SK-N-SH treated with all-trans-retinoic acid at 6 μM for 48 hours (cell line): ENCODE measurements at regions not wholly inside any gene's neighbourhood (a gene's known extent, or its start where the extent isn't known, plus 50 kb on each side); places are given as distances from the start of the nearest gene placed in this dataset.

Experiments
- BACH2 ChIP-seq: fragments of 250-450 bp; sonication (Bioruptor Pico); IDR thresholded peaks from 2 replicates; pipeline ENCODE4 v1.9.0; 2021; ENCODE audit warnings: mild to moderate bottlenecking, borderline replicate concordance
- CREB5 ChIP-seq: fragments of 250-450 bp; sonication (Bioruptor Pico); IDR thresholded peaks from 2 replicates; pipeline ENCODE4 v1.5.1; 2020; ENCODE audit warnings: low read depth, mild to moderate bottlenecking, moderate library complexity
- GLIS3 ChIP-seq: fragments of 250-450 bp; sonication (Bioruptor Pico); IDR thresholded peaks from 2 replicates; pipeline ENCODE4 v1.5.0; 2020; ENCODE audit warnings: mild to moderate bottlenecking, moderate library complexity
- OSR1 ChIP-seq: fragments of 250-450 bp; sonication (Bioruptor Pico); IDR thresholded peaks from 2 replicates; pipeline ENCODE4 v1.8.0; 2022; ENCODE audit warnings: moderate library complexity, mild to moderate bottlenecking, inconsistent platforms
- POU6F1 ChIP-seq: fragments of 250-450 bp; sonication (Bioruptor Pico); IDR thresholded peaks from 2 replicates; pipeline ENCODE4 v1.8.0; 2021; ENCODE audit warnings: low read depth, mild to moderate bottlenecking, moderate library complexity, borderline replicate concordance
- PPARA ChIP-seq: fragments of 250-450 bp; sonication (Bioruptor Pico); IDR thresholded peaks from 2 replicates; pipeline ENCODE4 v1.5.0; 2020; ENCODE audit warnings: mild to moderate bottlenecking, borderline replicate concordance
- RARB ChIP-seq: fragments of 250-450 bp; sonication (Bioruptor Pico); IDR thresholded peaks from 2 replicates; pipeline ENCODE4 v1.8.0; 2021; ENCODE audit warnings: mild to moderate bottlenecking, moderate library complexity
- SNAI2 ChIP-seq: fragments of 250-450 bp; sonication (Bioruptor Pico); IDR thresholded peaks from 2 replicates; pipeline ENCODE4 v1.5.0; 2020; ENCODE audit warnings: mild to moderate bottlenecking, moderate library complexity
- ZFP3 ChIP-seq: fragments of 250-450 bp; sonication (Bioruptor Pico); IDR thresholded peaks from 2 replicates; pipeline ENCODE4 v1.5.0; 2020; ENCODE audit warnings: mild to moderate bottlenecking, moderate library complexity

DNA sequence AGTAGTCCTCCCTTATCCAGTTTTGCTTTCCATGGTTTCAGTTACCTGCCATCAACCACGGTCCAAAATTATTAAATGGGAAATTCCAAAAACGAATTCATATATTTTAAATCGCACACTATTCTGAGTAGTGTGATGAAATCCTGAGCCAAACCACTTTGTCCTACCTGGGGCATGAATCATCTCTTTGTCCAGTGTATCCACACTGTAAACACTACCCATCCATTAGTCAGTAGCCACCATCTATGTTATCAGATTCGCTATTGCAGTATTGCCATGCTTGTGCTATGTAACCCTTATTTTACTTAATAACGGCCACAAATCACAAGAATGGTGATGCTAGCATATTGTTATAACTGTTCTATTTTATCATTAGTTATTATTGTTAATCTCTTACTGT, 704.6 kb downstream of the SMARCA1 start:
- TF ChIP-seq CREB5 (CRISPR knock-in tag) = no peak
- no peak for TF ChIP-seq GLIS3 (CRISPR knock-in tag)
- no peak for TF ChIP-seq ZFP3 (CRISPR knock-in tag)
- TF ChIP-seq POU6F1 (CRISPR knock-in tag) = no peak
- no peak for TF ChIP-seq OSR1 (CRISPR knock-in tag)
- no peak for TF ChIP-seq BACH2 (CRISPR knock-in tag)
- TF ChIP-seq PPARA = no peak
- no peak for TF ChIP-seq RARB (CRISPR knock-in tag)
- TF ChIP-seq SNAI2 (CRISPR knock-in tag) = no peak
